Neural progenitor cell (in vitro differentiated cells): ENCODE measurements at regions not wholly inside any gene's neighbourhood (a gene's known extent, or its start where the extent isn't known, plus 50 kb on each side); places are given as distances from the start of the nearest gene placed in this dataset.

Source experiments
- DNase-seq: peaks from one replicate; pipeline ENCODE4 v3.0.0-alpha.2; 2016; ENCODE audit warnings: low spot score
- H2AFZ ChIP-seq: fragments of 200-600 bp; sonication (generic); replicated peaks from 2 replicates; pipeline ENCODE4 v1.6.1; 2016; ENCODE audit warnings: antibody characterized with exemption
- H3F3A ChIP-seq: fragments of 200-600 bp; sonication (generic); 2 replicates; pipeline ENCODE4 v1.6.1; 2016; ENCODE audit warnings: antibody characterized with exemption, low read depth
- H3K27ac ChIP-seq: fragments of 200-600 bp; sonication (generic); 2 replicates; pipeline ENCODE4 v1.5.1; 2016; ENCODE audit warnings: mild to moderate bottlenecking
- H3K27me3 ChIP-seq: fragments of 200-600 bp; sonication (generic); 2 replicates; pipeline ENCODE4 v1.6.1; 2016; ENCODE audit warnings: mild to moderate bottlenecking, moderate library complexity
- H3K36me3 ChIP-seq: fragments of 200-600 bp; sonication (generic); 2 replicates; pipeline ENCODE4 v1.5.1; 2016
- H3K4me1 ChIP-seq: fragments of 200-600 bp; sonication (generic); 2 replicates; pipeline ENCODE4 v1.6.1; 2016; ENCODE audit warnings: mixed run types
- H3K4me2 ChIP-seq: fragments of 200-600 bp; sonication (generic); 2 replicates; pipeline ENCODE4 v1.6.1; 2016
- H3K4me3 ChIP-seq: fragments of 200-600 bp; sonication (generic); 2 replicates; pipeline ENCODE4 v1.5.1; 2016
- H3K79me2 ChIP-seq: fragments of 200-600 bp; sonication (generic); 2 replicates; pipeline ENCODE4 v1.6.1; 2016; ENCODE audit warnings: low read depth
- H3K9ac ChIP-seq: fragments of 200-600 bp; sonication (generic); 2 replicates; pipeline ENCODE4 v1.6.1; 2016
- H3K9me3 ChIP-seq: fragments of 200-600 bp; sonication (generic); 2 replicates; pipeline ENCODE4 v1.5.1; 2016; ENCODE audit warnings: low read depth
- H4K20me1 ChIP-seq: fragments of 200-600 bp; sonication (generic); 2 replicates; pipeline ENCODE4 v1.6.1; 2016; ENCODE audit warnings: low read depth
- H3K27ac Mint-ChIP-seq: 3 replicates; pipeline ENCODE4 v1.8.0; 2021; ENCODE audit warnings: mixed read lengths
- H3K27me3 Mint-ChIP-seq: 2 replicates; pipeline ENCODE4 v1.8.0; 2022; ENCODE audit warnings: low read depth, mild to moderate bottlenecking, inconsistent platforms, moderate library complexity, mixed read lengths; ENCODE audit not compliant: insufficient read depth
- H3K36me3 Mint-ChIP-seq: 3 replicates; pipeline ENCODE4 v1.8.0; 2021; ENCODE audit warnings: mixed read lengths
- H3K4me1 Mint-ChIP-seq: 3 replicates; pipeline ENCODE4 v1.8.0; 2021; ENCODE audit warnings: mixed read lengths
- H3K4me3 Mint-ChIP-seq: 3 replicates; pipeline ENCODE4 v1.8.0; 2021; ENCODE audit warnings: mild to moderate bottlenecking, moderate library complexity, mixed read lengths
- H3K9me3 Mint-ChIP-seq: 3 replicates; pipeline ENCODE4 v1.8.0; 2020; ENCODE audit warnings: mixed read lengths
- CTCF ChIP-seq: fragments of 200-600 bp; sonication (generic); IDR thresholded peaks from 2 replicates; pipeline ENCODE4 v1.5.1; 2017; ENCODE audit warnings: antibody characterized with exemption, mild to moderate bottlenecking
- EZH2 ChIP-seq: fragments of 200-600 bp; sonication (generic); IDR thresholded peaks from 2 replicates; pipeline ENCODE4 v1.6.1; 2017; ENCODE audit warnings: antibody characterized with exemption, mild to moderate bottlenecking, moderate library complexity
- EZH2phosphoT487 ChIP-seq: fragments of 200-600 bp; sonication (generic); IDR thresholded peaks from 2 replicates; pipeline ENCODE4 v1.6.1; 2017; ENCODE audit warnings: antibody characterized with exemption

GRCh38 chr13:54972838-54973237 is 1944.2 kb downstream of the OLFM4 start:
- no peaks in the 10 kb centered on the region for H3F3A ChIP-seq
- no peaks in the 10 kb centered on the region for H3K79me2 ChIP-seq
- no peaks in the 10 kb centered on the region for H3K9me3 Mint-ChIP-seq
- H3K4me3 Mint-ChIP-seq = no peak overlapping the region
- H3K27me3 ChIP-seq = no peaks in the 10 kb centered on the region
- H3K27ac Mint-ChIP-seq = no peak overlapping the region
- H3K4me1 Mint-ChIP-seq = no peaks in the 10 kb centered on the region
- H2AFZ ChIP-seq = no peak overlapping the region
- no peak for DNase-seq
- H3K4me2 ChIP-seq = no peak overlapping the region
- no peak overlapping the region for H3K9ac ChIP-seq
- H3K9me3 ChIP-seq = no peaks in the 10 kb centered on the region
- no peaks in the 10 kb centered on the region for H3K27me3 Mint-ChIP-seq
- no peaks in the 10 kb centered on the region for H3K36me3 ChIP-seq
- H3K36me3 Mint-ChIP-seq = no peaks in the 10 kb centered on the region
- peaks cover 3% of the 10 kb centered on the region for H3K4me1 ChIP-seq
- no peaks in the 10 kb centered on the region for H4K20me1 ChIP-seq
- TF ChIP-seq EZH2phosphoT487 = no peak
- TF ChIP-seq EZH2 = no peak
- no peak for TF ChIP-seq CTCF
- no peak overlapping the region for H3K4me3 ChIP-seq
- H3K27ac ChIP-seq = no peak overlapping the region

- Mint-ChIP-seq H3K27me3 (no peaks in the 10 kb centered on the region), H3K9me3 (no peaks in the 10 kb centered on the region), H3K4me1 (no peaks in the 10 kb centered on the region), H3K4me3 (no peak overlapping the region), H3K36me3 (no peaks in the 10 kb centered on the region), H3K27ac (no peak overlapping the region)
- no peaks in the 10 kb centered on the region for H3K79me2 ChIP-seq
- no peak for TF ChIP-seq EZH2phosphoT487
- no peak for TF ChIP-seq EZH2
- TF ChIP-seq CTCF = no peak
- no peak overlapping the region for H3K4me2 ChIP-seq
- no peaks in the 10 kb centered on the region for H3K27me3 ChIP-seq
- peaks cover 3% of the 10 kb centered on the region for H3K4me1 ChIP-seq
- no peak overlapping the region for H3K4me3 ChIP-seq
- H3K36me3 ChIP-seq = no peaks in the 10 kb centered on the region
- H3K27ac ChIP-seq = no peak overlapping the region
- H4K20me1 ChIP-seq = no peaks in the 10 kb centered on the region
- no peak overlapping the region for H2AFZ ChIP-seq
- no peak for DNase-seq
- H3K9me3 ChIP-seq = no peaks in the 10 kb centered on the region
- no peak overlapping the region for H3K9ac ChIP-seq
- H3F3A ChIP-seq = no peaks in the 10 kb centered on the region
Observed at GRCh38 chr13:54975676-54976075, 1947.1 kb downstream of the OLFM4 start.

DNA sequence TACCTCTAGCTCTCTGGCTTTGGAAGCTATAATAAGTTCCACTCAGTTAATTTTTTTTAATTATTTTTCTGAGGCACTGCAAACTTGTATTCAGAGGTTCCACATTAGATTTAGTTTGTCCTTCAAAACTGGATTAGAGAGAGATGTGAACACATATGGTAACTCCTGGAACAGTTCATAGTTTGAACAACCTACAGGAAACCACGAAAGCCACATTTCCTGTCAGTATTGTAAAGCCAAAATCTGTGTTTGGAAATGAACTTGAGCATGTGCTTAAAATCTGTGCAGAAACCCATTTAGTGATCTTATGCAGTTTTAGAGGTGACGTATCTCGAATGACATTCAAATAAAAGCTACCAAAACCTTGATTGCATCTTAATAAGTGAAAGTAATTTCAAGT is 1952.0 kb downstream of the OLFM4 start:
- Histone ChIP-seq H3K4me2 (no peak overlapping the region), H3K4me3 (no peak overlapping the region), H3K27me3 (no peaks in the 10 kb centered on the region), H3K9me3 (no peaks in the 10 kb centered on the region), H3F3A (no peaks in the 10 kb centered on the region), H3K79me2 (no peaks in the 10 kb centered on the region), H3K4me1 (no peaks in the 10 kb centered on the region), H4K20me1 (no peaks in the 10 kb centered on the region), H3K9ac (no peak overlapping the region), H3K27ac (no peak overlapping the region), H3K36me3 (no peaks in the 10 kb centered on the region), H2AFZ (no peak overlapping the region)
- no peaks in the 10 kb centered on the region for H3K4me1 Mint-ChIP-seq
- no peak for DNase-seq
- H3K27me3 Mint-ChIP-seq = no peaks in the 10 kb centered on the region
- no peak overlapping the region for H3K27ac Mint-ChIP-seq
- TF ChIP-seq EZH2phosphoT487 (no peak), EZH2 (no peak)
- H3K9me3 Mint-ChIP-seq = no peaks in the 10 kb centered on the region
- no peaks in the 10 kb centered on the region for H3K36me3 Mint-ChIP-seq
- H3K4me3 Mint-ChIP-seq = no peak overlapping the region

GRCh38 chr13:54989418-54989817 is 1960.8 kb downstream of the OLFM4 start:
- Histone ChIP-seq H2AFZ (no peak overlapping the region), H3K79me2 (no peaks in the 10 kb centered on the region), H3K27me3 (no peaks in the 10 kb centered on the region), H3K27ac (no peak overlapping the region), H3K4me1 (no peaks in the 10 kb centered on the region), H3K4me2 (no peak overlapping the region), H4K20me1 (no peaks in the 10 kb centered on the region), H3K9ac (no peak overlapping the region), H3K9me3 (no peaks in the 10 kb centered on the region), H3K36me3 (no peaks in the 10 kb centered on the region), H3F3A (no peaks in the 10 kb centered on the region), H3K4me3 (no peak overlapping the region)
- DNase-seq = no peak
- no peak overlapping the region for H3K27ac Mint-ChIP-seq
- H3K4me1 Mint-ChIP-seq = no peaks in the 10 kb centered on the region
- TF ChIP-seq EZH2phosphoT487 (no peak), CTCF (no peak), EZH2 (no peak)
- no peaks in the 10 kb centered on the region for H3K27me3 Mint-ChIP-seq
- H3K36me3 Mint-ChIP-seq = no peaks in the 10 kb centered on the region
- H3K4me3 Mint-ChIP-seq = no peak overlapping the region
- no peaks in the 10 kb centered on the region for H3K9me3 Mint-ChIP-seq
